ENCODE measurements at regions not wholly inside any gene's neighbourhood (a gene's known extent, or its start where the extent isn't known, plus 50 kb on each side); places are given as distances from the start of the nearest gene placed in this dataset.

- TF ChIP-seq, protein P1, sequence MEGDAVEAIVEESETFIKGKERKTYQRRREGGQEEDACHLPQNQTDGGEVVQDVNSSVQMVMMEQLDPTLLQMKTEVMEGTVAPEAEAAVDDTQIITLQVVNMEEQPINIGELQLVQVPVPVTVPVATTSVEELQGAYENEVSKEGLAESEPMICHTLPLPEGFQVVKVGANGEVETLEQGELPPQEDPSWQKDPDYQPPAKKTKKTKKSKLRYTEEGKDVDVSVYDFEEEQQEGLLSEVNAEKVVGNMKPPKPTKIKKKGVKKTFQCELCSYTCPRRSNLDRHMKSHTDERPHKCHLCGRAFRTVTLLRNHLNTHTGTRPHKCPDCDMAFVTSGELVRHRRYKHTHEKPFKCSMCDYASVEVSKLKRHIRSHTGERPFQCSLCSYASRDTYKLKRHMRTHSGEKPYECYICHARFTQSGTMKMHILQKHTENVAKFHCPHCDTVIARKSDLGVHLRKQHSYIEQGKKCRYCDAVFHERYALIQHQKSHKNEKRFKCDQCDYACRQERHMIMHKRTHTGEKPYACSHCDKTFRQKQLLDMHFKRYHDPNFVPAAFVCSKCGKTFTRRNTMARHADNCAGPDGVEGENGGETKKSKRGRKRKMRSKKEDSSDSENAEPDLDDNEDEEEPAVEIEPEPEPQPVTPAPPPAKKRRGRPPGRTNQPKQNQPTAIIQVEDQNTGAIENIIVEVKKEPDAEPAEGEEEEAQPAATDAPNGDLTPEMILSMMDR (IDR thresholded peaks at IDR 0.05): no peak
- TF ChIP-seq EZH2 (IDR thresholded peaks at IDR 0.05; ENCODE audit: borderline replicate concordance, insufficient read depth, low read depth, low read length, poor library complexity, severe bottlenecking): no peak
Observed at GRCh38 chr14:49250109-49250508, 336.1 kb downstream of the RPS29 start.
